ENCODE measurements at regions not wholly inside any gene's neighbourhood (a gene's known extent, or its start where the extent isn't known, plus 50 kb on each side); places are given as distances from the start of the nearest gene placed in this dataset.

DNA sequence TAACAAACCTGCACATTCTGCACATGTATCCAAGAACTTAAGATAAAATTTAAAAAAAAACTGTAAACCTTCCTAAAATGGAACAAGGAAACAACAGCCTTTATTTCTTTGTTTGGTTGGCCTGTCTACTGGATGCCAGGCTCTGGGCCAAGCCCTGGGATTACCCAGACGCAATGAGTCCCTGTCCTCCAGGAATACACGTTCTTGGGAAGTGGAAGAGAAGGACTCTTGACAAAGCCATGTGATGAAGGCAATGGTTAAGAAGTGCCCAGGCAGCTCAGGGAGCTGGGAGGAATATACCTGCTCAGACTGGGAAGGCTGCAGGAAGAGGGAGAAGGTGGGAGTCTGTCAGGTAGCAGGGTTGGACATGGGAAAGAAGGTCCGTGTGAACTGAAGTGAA lies 115.4 kb downstream of the AXIN2 start:
- TF ChIP-seq, protein P1, sequence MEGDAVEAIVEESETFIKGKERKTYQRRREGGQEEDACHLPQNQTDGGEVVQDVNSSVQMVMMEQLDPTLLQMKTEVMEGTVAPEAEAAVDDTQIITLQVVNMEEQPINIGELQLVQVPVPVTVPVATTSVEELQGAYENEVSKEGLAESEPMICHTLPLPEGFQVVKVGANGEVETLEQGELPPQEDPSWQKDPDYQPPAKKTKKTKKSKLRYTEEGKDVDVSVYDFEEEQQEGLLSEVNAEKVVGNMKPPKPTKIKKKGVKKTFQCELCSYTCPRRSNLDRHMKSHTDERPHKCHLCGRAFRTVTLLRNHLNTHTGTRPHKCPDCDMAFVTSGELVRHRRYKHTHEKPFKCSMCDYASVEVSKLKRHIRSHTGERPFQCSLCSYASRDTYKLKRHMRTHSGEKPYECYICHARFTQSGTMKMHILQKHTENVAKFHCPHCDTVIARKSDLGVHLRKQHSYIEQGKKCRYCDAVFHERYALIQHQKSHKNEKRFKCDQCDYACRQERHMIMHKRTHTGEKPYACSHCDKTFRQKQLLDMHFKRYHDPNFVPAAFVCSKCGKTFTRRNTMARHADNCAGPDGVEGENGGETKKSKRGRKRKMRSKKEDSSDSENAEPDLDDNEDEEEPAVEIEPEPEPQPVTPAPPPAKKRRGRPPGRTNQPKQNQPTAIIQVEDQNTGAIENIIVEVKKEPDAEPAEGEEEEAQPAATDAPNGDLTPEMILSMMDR (IDR thresholded peaks at IDR 0.05), result no peak
- no peak for TF ChIP-seq POLR2A (IDR thresholded peaks at IDR 0.05)
